NOMO-1 treated with dmso at 0.1 percent for 144 hours (cell line): ENCODE measurements at regions not wholly inside any gene's neighbourhood (a gene's known extent, or its start where the extent isn't known, plus 50 kb on each side); places are given as distances from the start of the nearest gene placed in this dataset.
A peak's percentile ranks its signal among the peaks of the same experiment; 100 is the strongest.

ENCODE experiments used
- DNase-seq: peaks from one replicate; lab custom pipeline; 2025; ENCODE audit not compliant: unreplicated experiment; lab: John Stamatoyannopoulos, UW

DNA sequence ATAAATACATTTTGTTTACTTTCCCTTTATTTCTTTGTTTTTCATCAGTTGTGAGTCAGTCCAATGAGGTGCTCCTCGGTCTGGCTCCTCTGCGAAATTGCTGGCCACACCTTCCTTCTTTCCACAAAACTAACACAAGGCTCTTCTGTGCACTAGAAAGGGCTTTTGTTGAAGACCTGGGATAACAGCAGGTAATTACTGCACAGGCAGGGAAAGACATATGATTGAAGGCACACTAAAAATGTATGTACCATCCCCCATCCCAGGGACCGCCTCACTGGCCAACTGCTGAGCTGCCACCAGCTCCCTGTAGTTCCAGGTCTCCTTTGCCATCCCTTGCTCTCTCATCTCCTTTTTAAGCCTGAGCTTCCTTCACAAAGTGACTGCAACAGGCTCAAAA, 180.5 kb downstream of the EFNB2 start:
- no peak for DNase-seq

DNA sequence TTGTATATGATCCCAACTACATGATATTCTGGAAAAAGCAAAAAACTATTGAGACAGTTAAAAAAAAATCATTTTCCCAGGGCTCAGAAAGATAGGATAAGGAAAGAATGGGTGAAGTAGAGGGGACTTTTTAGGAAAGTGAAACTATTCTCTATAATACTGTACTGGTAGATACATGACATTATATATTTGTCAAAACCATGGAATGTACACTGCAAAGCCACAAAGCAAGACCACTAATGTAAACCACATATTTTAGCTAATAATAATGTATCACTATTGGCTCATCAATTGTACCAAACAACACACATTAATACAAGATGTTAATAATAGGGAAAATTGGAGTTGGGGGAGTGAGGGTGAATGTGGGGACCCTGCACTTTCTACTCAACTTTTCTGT, 182.6 kb downstream of the EFNB2 start:
- no peak for DNase-seq

DNA sequence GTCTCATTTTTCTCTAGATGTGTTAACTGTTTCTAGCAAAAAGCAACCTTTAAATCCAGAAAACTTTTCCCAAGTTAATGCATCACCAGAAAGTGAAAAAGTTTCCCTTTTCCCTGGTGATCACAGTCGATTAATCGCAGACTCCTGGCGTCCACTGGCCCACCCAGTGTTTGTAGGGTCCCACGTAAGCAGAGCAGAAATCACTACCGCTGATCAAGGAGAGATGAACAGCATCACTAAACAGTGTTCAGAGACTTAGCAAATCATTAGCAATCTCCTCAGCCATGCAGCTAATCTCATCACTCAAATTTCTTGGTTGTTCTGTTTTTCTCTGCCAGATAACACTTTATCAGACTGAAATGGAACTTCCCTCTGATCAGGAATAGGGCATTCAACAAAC, 184.2 kb downstream of the EFNB2 start:
- no peak for DNase-seq

DNA sequence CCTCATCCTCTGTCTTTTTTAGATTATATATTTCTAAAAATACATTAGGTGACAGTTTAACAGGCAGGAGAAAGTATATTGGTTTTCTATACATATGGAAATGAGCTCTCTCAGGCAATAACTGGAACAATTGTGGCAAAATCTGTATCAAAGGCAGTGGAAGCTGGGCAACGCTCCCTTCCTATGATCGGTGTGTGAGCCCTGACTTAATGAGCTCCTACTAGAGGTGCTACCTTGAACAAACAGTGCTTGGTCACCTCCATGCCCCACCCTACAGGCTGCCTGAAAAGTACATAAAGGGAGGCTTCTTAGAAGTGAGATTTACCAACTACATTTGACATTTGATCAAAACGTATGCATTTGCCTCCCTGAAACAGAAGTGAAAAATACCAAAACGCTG, 185.3 kb downstream of the EFNB2 start:
- DNase-seq: no peak

DNA sequence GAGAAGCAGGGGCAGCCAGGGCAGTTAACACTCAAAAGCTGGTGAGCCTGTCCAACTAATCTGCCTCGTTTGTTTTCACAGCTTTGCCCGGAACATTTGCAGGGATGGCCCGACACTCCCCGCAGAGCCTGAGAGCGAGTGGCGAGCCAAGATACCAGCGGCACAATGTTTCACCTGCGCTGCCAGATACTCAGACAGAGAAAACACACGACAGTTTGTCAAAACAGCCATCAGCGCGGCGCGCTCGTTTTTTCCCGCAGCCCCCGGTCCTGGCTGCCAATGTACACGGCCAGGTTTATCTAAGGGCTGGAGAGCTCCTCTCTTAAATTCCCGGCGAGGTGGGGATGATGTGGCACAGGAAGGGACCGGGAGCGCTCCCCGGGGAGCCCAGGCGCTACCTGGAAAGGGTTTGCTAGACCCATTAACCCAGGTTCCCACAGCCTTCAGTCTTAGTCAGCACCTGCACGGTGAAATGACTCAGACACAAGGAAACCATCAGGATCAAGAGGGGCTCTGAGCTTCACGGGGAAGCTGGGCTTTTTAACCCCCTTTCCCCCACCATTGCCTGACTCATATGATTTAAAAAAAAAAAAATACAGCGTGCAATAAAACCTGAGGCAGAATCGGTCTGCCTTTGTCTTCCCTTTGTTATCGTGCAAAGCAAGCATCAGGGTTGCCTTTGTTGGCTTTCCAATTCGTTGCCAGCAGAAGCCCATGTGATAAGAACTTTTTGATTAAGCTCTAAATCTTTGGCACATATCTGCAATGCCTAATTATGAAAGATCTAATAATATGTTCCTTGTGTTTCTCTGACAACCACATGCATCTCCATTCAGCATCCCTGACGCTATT, 186.2 kb downstream of the EFNB2 start:
- no peak for DNase-seq

DNA sequence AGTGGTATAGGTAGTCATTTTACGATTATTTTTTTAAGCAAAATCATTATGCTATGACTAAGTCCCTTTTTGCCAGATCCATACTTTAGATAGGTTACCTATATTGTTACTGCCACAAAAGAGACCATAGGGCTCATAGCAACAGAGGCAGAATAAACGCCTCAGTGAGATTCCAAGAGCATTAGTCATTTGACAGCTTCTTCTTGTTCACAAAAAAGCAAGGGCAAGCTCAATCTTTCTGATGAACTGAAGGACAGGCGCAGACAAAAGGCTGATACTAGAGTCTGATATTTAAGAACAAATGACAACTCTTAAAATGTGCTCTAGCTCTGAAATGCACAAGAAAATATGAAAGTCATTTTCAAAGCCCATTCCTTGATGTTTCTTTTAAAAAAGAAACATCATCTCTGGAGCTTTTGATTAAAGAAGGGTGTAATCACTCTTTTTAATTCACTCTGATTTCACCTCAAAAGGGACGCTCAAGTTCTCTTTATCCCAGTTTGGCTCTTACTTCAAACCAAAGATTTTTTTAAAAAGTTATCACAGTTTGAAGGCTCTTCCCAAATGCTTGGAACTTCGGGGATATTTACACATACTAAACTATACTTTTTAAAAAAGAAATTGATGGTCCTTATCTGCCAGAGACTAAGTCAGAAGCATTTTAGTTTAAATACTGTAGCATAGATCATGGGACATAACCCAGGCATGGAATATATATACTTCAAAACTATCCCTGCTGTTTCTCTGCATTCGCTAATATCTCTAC, 187.2 kb downstream of the EFNB2 start:
- no peak for DNase-seq

DNA sequence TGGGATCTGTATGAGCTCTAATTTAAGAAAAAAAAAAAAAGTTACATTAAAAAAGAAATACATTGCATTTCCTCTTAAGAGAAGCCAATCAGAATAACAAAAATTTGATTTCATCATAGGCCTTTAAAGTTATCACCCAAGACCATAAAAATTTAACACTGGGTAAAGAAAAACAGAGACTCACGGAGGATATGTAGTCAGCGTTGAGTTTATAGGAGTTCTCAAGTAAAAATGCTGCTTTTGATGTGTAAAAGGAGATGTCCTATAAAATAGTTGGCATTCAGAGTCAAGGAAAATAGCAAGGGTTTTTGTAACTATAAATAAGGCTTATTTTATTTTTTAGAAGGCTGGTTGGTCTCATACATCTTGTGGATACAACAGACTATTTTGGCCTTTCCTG, 191.1 kb downstream of the EFNB2 start:
- no peak for DNase-seq

DNA sequence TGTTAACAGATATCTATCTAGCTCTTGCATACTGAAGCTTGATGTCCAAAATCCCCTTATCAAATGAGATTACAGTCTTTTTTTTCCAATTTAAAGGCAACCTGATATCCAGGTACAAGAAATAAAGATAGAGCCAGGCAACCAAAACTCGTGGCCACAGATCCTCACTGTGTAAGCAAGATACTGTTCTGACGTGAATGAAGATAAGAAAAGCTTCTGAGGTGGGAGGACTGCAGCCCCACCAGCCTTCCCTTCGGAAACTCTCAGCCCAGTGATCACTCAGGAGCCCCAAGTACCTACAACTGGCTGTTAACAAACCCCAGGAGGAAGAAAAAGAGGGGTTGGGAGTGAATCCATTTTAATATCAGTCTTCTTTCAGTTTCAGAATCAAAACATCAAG, 191.6 kb downstream of the EFNB2 start:
- DNase-seq: no peak

DNA sequence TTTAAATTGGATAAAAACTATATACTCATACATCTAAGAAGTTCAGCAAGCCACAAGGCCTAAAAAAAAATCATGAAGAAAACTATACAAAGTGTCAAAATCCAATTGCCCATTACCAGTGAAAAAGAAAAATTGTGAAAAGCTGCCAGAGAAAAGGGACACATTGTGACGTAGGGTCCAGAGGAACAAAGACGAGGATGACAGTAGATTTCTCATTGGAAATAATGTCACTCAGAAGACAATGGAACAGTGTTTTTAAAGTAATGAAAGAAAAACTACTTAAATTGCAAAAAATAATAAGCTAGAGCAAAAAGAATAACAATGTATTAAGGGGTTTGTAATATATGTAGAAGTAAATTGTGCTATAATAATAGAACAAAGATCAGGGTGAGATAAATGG, 195.2 kb downstream of the EFNB2 start:
- no peak for DNase-seq

DNA sequence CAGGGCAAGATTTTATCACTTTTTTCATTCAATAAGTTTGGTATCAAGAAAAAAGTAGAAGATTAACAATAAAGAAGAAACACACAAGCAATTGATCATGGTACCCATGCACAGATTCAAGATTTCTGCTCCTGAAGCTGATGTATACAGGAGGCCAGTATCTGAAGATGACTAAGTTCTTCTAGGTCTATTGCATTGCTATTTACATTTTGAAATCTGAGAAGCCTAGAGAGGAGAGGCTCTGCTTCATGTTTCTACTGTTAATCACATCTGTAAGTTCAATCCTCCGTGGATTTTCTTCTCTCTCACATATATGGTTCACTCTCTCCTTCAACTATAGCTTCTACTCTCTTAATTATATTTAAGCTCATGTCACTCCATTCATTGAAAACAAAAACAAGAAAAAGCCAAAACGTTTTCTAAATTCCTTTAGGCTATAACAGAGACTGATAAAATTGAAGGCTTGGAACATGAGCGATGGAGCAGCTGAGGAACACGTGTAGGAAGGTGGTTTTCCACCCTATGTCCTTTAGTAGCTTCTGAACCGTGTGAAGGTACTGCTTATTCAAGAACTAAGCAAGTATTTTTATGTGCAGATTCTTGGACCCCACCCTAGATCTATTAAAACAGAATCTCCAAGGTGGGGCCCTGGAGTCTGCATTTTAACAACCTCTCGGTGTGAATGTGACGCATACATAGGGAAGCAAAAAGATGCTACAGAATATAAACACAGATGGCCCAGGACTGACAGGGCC, 198.2 kb downstream of the EFNB2 start:
- DNase-seq: no peak

DNA sequence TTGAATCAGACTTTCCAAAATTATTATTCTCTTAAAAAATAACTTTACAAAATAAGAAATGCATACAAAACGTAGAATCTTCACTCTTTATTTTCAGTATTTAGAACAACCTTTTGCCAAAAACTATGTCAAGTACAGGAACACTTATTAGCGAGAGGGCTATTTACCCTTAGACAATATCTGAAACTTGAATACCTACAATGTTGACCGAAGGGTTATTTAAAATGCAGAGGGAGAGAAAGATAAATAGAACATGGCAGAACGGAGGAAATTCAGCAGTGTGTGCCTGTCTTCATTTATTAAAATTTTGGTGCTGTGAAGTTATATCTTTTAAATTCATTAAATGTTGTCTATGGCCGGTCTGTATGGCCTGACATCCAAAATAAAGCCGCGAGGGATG, 198.8 kb downstream of the EFNB2 start:
- DNase-seq: no peak

DNA sequence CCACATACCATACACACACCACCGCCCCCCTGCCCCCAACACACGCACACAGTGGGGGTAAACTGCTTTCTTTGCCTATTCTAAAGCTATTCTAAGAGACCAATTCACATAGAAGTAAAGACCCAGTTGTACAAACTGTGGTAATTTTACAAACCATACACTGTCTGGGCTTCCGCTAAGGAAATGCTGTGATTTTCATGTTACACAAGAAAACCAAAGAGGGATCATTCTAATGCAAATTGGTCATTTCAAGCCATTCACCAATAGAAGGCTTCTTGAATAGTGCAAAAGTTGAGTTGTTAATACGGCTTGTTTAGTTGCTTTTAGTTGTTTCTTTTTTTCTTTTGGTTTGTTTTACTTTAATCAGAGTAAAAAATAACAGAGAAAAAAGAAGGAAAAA, 202.8 kb downstream of the EFNB2 start:
- DNase-seq: no peak

DNA sequence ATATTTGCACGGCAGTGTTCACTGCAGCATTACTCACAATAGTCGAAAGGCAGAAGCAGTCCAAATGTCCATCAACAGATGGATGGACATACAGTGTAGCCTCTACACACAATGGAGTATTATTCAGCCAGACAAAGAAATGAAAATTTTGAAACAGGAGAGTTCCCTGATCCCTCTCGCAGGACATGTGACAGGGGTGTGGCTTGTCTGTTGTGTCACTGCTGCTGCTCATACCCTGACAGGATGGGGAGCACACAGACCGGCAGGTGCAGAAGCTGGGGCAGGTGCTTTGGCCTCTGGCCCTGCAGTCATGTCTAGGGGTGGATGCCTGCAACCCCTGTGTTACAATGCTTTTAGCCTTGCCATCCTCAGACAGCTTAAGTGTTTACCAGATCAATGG, 204.3 kb downstream of the EFNB2 start:
- DNase-seq: no peak

DNA sequence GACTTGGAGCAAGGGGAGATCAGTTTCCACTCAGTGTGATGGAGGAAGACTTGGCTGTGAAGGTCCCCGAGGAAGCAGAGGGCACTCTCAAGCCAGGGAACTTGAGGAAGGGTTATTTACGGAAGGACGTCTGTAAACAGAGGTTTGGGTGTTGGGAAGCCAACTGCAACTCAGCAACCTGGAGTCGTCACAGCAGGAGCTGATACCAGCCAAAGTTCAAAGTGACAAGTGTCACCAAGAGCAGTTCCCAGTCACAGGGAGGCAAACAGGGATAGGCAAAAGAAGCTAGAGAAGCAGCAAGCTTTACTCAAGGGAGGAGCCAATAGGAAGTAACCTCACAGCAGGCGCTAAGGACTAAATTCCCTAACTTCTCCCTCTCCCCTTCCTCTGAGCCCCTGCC, 205.5 kb downstream of the EFNB2 start:
- no peak for DNase-seq

DNA sequence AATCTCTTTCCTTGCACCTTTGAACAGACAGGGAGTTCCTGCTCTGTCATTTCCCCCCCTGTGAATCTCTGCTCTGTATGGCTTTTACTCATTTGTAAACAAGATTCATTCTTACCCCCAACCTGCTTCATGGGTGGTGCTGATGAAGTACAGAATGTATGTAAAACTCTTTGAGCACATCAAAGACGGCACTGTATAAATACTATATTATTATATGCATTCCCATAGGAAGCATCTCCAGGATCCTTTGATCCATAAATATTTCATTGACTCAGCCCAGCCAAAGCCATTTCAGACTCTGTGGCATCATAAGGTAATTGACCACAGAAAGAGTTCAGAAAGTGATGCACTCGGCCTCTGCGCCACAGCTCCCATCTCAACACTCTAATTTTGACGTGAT, 208.7 kb downstream of the EFNB2 start:
- no peak for DNase-seq

DNA sequence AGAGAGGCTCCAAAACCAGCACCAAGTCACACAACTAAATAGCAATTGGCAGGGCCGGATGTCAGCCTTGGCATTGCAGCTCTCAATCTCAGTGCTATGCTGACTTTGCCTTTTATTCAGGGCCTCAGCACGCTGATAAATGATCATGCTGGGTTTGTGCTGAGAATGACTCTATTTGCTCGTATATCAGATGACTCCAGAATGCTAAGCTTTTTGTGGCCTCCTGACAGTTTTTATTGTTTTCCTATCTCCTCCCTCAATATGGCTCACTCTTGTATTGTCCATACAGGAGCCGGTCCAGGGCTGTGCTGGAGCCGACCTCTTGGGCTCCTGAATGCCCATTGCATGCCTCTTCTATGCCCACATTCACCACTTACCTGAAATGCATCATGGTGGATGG, 211.0 kb downstream of the EFNB2 start:
- DNase-seq: no peak

DNA sequence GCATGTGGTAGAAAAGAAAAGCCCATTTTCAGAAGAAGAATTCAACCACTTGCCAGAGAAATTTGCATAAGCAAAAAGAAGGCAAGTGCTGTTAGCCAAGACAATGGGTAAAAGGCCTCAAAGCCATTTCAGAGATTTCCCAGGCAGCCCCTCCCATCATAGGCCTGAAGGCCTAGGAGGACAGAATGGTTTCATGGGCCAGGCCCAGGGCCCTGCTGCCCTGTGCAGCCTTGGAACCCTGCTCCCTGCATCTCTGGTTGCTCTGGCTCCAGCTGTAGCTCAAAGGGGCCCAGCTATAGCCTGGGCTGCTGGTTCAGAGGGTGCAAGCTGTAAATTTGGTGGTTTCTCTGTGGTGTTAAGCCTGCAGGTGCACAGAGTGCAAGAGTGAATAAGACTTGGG, 212.8 kb downstream of the EFNB2 start:
- DNase-seq: no peak

DNA sequence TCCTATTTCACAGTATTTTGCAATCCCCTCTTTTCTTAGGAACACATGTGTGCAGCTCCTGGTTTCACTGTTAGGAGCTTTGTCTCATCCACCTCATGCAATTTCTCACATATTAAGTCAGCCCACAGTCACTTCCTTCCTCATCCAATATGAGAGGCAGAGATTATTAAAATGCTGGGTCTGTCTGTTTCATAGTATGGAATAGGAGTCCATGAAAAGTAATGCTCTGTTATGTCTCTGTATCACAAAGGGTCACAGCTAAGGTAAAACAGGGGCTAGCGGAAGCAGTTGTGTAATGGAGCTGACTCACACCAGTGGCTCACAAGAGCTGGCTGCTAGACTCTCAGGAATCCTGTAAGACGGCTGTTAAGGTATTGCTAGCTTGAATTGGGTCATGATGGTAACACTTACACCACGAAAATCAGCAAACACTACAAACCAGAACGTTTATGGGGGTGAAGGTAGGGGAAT, 216.5 kb downstream of the EFNB2 start:
- peak; percentile 23 for DNase-seq

DNA sequence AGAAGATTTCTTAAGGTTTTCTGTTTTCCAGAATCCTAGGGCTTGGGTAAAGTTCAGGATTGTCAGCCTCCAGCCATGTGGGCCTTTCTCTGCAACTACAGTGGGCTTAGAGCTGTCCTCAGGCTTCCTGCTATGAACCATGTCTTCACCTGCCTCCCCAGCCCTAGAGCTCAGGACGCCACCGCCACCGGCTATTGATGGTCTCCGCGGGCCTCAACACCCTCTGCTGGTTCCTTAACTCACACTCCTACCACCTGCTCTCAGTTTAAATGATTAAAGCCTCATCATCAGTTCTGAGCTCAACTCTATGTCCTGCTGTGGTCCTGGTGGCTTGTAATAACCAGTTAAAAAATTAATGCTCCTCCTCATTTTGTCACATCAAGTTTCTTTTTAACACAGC, 221.0 kb downstream of the EFNB2 start:
- no peak for DNase-seq

DNA sequence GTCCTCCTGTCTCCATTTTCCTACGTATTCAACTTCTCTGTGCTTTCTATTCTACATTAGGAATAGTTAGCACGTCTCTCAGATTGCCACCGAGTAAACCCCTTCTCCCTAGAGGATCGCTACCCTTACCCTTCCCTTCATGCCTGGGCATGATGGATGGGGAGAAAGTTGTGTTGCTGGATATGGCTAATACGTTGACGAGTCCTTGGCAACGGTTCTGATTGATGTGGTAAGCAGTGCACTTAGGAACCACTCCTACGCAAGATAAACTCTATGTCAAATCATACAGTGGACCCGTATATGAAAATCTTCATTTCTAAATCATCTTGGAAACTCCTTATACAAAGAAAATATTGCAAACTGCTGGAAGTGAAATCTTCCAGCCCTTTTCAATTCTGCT, 224.5 kb downstream of the EFNB2 start:
- DNase-seq: no peak

DNA sequence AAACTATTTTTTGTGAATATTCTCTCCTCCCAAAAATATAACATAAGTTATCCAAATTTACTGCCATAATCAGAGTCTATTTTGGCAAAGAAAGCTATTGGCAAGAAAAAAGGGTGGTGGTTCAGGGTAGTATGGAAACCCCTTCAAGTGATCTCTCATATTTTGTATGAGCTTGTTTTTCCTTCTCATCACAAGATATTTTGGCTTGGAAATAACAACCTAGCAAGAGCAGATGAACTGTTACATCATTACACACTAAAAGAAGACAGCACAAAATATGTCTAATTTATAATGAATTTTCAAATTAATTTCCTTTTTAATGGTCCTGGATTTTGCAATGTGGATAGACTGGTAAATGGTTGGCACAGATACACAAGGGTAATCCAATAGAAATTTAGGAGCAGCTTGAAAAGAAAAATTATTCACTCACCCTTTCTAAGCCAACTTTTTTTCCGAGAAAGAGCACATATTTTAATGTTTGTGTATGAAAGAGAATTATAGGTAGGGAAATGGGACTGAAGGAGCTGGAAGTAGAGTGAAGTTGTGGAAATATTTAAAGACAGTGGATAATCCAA, 225.1 kb downstream of the EFNB2 start:
- no peak for DNase-seq
